Activated T-cell treated with anti-CD3 and anti-CD28 coated beads, Interleukin-2, amount 50 U/mL, for 72 hours (primary cell): ENCODE measurements at regions not wholly inside any gene's neighbourhood (a gene's known extent, or its start where the extent isn't known, plus 50 kb on each side); places are given as distances from the start of the nearest gene placed in this dataset.
"Not testable (repeated sequence)": the region's sequence is repeated elsewhere in the genome, so short reads cannot be mapped to it uniquely, and the experiment has no call there.

Experiments
- ATAC-seq, 2 donors: fragments of 150-1000 bp; cut with Tn5 transposase; replicated peaks in 1 of 2; 2 replicates each; pipeline ENCODE4 v1.10.0; 2021; ENCODE audit warnings: moderate library complexity in 2 of 2, mild to moderate bottlenecking in 1 of 2
- DNase-seq, 2 donors: peaks; one replicate each; pipeline ENCODE4 v3.0.0; 2021 to 2022; ENCODE audit warnings: mixed read lengths in 1 of 2
- H3K27ac Mint-ChIP-seq: one replicate; pipeline ENCODE4 v1.8.0; 2022; ENCODE audit warnings: mild to moderate bottlenecking, moderate library complexity, mixed read lengths
- H3K27me3 Mint-ChIP-seq: one replicate; pipeline ENCODE4 v1.8.0; 2022; ENCODE audit warnings: low read depth, mixed read lengths
- H3K36me3 Mint-ChIP-seq, 2 donors: one replicate each; pipeline ENCODE4 v1.8.0; 2022; ENCODE audit warnings: mixed read lengths in 2 of 2, mild to moderate bottlenecking in 1 of 2; ENCODE audit not compliant: insufficient read depth in 2 of 2
- H3K4me1 Mint-ChIP-seq: one replicate; pipeline ENCODE4 v1.8.0; 2022; ENCODE audit warnings: low read depth, mixed read lengths
- H3K4me3 Mint-ChIP-seq, 2 donors: one replicate each; pipeline ENCODE4 v1.8.0; 2022; ENCODE audit warnings: mild to moderate bottlenecking in 2 of 2, mixed read lengths in 2 of 2, moderate library complexity in 2 of 2
- H3K9me3 Mint-ChIP-seq, 2 donors: one replicate each; pipeline ENCODE4 v1.8.0; 2022; ENCODE audit warnings: mixed read lengths in 2 of 2

- no peak overlapping the region for H3K4me3 Mint-ChIP-seq
- peaks cover 0 to 2% of the 10 kb centered on the region in 2 donors for H3K36me3 Mint-ChIP-seq
- ATAC-seq (no peak), DNase-seq (no peak)
- H3K9me3 Mint-ChIP-seq = peaks cover 2 to 5% of the 10 kb centered on the region in 2 donors
- H3K27ac Mint-ChIP-seq = no peak overlapping the region
- H3K4me1 Mint-ChIP-seq = no peaks in the 10 kb centered on the region
- peaks cover 30% of the 10 kb centered on the region for H3K27me3 Mint-ChIP-seq
Measured at GRCh38 chrX:46333550-46333949, 211.7 kb downstream of the ZNF674 start.

DNA sequence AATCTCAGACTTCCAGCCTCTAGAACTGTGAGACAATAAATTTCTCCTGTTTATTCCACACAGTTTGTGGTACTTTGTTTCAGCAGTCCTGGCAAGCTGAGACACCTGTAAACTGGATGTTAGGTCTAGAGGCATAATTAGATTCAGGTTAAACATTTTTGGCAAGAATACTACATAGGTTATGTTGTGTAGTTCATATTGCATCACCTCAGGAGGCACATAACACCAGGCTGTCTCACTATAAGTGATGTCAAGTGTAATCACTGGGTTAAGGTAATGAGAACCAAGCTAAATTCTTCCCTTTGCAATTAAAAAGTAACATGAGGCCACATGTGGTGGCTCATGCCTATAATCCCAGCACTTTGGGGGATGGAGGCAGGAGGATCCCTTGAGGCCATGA is 214.2 kb downstream of the ZNF674 start:
- Mint-ChIP-seq H3K27me3 (peaks cover 18% of the 10 kb centered on the region), H3K9me3 (peaks cover 2 to 3% of the 10 kb centered on the region in 2 donors), H3K36me3 (peaks cover 0 to 2% of the 10 kb centered on the region in 2 donors), H3K4me1 (peaks cover 8% of the 10 kb centered on the region), H3K27ac (no peak overlapping the region), H3K4me3 (no peak overlapping the region)
- ATAC-seq = no peak
- DNase-seq = no peak

DNA sequence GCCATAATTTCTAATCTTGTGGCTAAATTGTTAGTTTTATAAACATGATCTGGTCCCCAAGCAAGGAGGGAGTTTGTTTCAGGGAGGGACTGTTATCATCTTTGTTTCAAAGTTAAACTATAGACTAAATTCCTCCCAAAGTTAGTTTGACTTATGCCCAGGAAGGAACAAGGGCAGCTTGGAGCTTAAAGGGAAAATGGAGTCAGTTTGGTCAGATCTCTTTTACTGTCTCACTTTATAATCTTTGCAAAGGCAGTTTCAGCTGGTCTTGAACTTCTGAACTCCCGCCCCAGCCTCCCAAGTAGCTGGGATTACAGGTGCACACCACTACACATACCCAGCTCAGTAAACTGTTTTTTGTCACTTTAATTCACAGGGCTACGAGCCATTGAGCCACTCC is 214.7 kb downstream of the ZNF674 start:
- Mint-ChIP-seq H3K27me3 (peaks cover 13% of the 10 kb centered on the region), H3K4me3 (no peak overlapping the region), H3K36me3 (peaks cover 0 to 2% of the 10 kb centered on the region in 2 donors), H3K4me1 (peaks cover 13% of the 10 kb centered on the region), H3K9me3 (peaks cover 2 to 3% of the 10 kb centered on the region in 2 donors), H3K27ac (no peak overlapping the region)
- ATAC-seq (no peak), DNase-seq (no peak)

GRCh38 chrX:46328133-46328532 is 217.1 kb downstream of the ZNF674 start:
- Mint-ChIP-seq H3K36me3 (no peaks in the 10 kb centered on the region), H3K27me3 (no peaks in the 10 kb centered on the region), H3K4me1 (peaks cover 30% of the 10 kb centered on the region), H3K9me3 (peaks cover 0 to 3% of the 10 kb centered on the region in 2 donors), H3K4me3 (no peak overlapping the region), H3K27ac (no peak overlapping the region)
- DNase-seq (no peak), ATAC-seq (no peak)

GRCh38 chrX:46327566-46328115 is 217.6 kb downstream of the ZNF674 start:
- H3K9me3 Mint-ChIP-seq = peaks cover 0 to 3% of the 10 kb centered on the region in 2 donors
- H3K36me3 Mint-ChIP-seq = no peaks in the 10 kb centered on the region
- peaks cover 35% of the 10 kb centered on the region for H3K4me1 Mint-ChIP-seq
- ATAC-seq = no peak
- DNase-seq = no peak
- H3K27me3 Mint-ChIP-seq = no peaks in the 10 kb centered on the region
- no peak overlapping the region for H3K27ac Mint-ChIP-seq
- peak overlapping the region; percentile 32 to 41 for H3K4me3 Mint-ChIP-seq

- peaks cover 0 to 3% of the 10 kb centered on the region in 2 donors for H3K9me3 Mint-ChIP-seq
- H3K27ac Mint-ChIP-seq = no peak overlapping the region
- no peaks in the 10 kb centered on the region for H3K36me3 Mint-ChIP-seq
- ATAC-seq = no peak
- no peaks in the 10 kb centered on the region for H3K27me3 Mint-ChIP-seq
- no peak for DNase-seq
- peaks cover 47% of the 10 kb centered on the region for H3K4me1 Mint-ChIP-seq
- H3K4me3 Mint-ChIP-seq = peak overlapping the region in 1 of 2 donors; percentile 12
Measured at GRCh38 chrX:46326161-46326560, 219.1 kb downstream of the ZNF674 start.

- peaks cover 55% of the 10 kb centered on the region for H3K4me1 Mint-ChIP-seq
- H3K36me3 Mint-ChIP-seq = no peaks in the 10 kb centered on the region
- DNase-seq (peak; percentile 50 to 75), ATAC-seq (peak; percentile 86 to 92)
- peak overlapping the region; percentile 60 to 62 for H3K4me3 Mint-ChIP-seq
- no peaks in the 10 kb centered on the region for H3K27me3 Mint-ChIP-seq
- H3K9me3 Mint-ChIP-seq = peaks cover 0 to 3% of the 10 kb centered on the region in 2 donors
- H3K27ac Mint-ChIP-seq = no peak overlapping the region
Measured at GRCh38 chrX:46325312-46325877, 219.8 kb downstream of the ZNF674 start.

DNA sequence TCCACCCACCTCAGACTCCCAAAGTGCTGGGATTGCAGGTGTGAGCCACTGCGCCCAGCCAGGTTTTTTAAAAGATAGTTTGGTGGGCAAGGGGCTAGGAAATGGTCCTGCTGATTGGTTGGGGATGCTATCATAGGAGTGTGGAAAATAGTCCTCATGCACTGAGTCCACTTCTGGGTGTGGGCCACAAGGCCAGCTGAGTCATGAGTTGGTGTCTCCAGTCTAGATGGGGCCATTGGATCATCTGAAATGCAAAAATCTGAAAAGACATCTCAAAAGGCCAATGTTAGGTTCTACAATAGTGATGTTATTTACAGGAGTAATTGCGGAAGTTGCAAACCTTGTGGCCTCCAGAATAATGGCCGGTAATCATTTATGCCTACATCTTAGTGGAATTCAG is 221.1 kb downstream of the ZNF674 start:
- DNase-seq = no peak
- Mint-ChIP-seq H3K4me3 (no peak overlapping the region), H3K9me3 (peaks cover 0 to 3% of the 10 kb centered on the region in 2 donors), H3K27me3 (no peaks in the 10 kb centered on the region), H3K36me3 (no peaks in the 10 kb centered on the region), H3K4me1 (peaks cover 67% of the 10 kb centered on the region), H3K27ac (no peak overlapping the region)
- no peak for ATAC-seq

GRCh38 chrX:46322929-46323328 is 222.3 kb downstream of the ZNF674 start:
- not testable (repeated sequence) for H3K9me3 Mint-ChIP-seq, ATAC-seq, H3K27me3 Mint-ChIP-seq, DNase-seq, H3K36me3 Mint-ChIP-seq, H3K27ac Mint-ChIP-seq
- Mint-ChIP-seq H3K4me1 (peaks cover 73% of the 10 kb centered on the region), H3K4me3 (peak overlapping the region in 1 of 2 donors; percentile 5)

- peak overlapping the region in 1 of 2 donors; percentile 18 for H3K4me3 Mint-ChIP-seq
- H3K9me3 Mint-ChIP-seq = peaks cover 0 to 3% of the 10 kb centered on the region in 2 donors
- H3K27ac Mint-ChIP-seq = peak overlapping the region; percentile 89
- peaks cover 66% of the 10 kb centered on the region for H3K4me1 Mint-ChIP-seq
- no peaks in the 10 kb centered on the region for H3K27me3 Mint-ChIP-seq
- ATAC-seq (no peak), DNase-seq (no peak)
- H3K36me3 Mint-ChIP-seq = no peaks in the 10 kb centered on the region
Measured at GRCh38 chrX:46321676-46322075, 223.5 kb downstream of the ZNF674 start.

DNA sequence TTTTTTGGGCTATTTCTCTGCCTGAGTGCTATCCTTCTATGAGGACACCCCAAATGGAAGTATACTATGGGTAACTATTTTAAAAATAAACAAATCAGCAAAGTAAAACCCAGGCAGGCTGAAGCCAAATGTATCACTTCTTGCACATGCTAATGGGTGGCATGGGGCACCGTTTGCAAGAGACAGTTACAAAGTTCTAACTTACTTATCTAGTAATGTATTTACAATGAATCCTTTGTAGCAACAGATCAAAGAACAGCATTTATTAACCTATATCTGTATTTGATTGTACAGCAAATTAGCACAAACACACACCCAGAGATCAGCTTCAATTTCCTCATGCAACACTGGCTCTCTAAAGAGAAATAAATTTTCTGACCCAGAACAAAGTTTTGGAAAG is 225.5 kb downstream of the ZNF674 start:
- H3K27me3 Mint-ChIP-seq = peaks cover 5% of the 10 kb centered on the region
- H3K4me1 Mint-ChIP-seq = peaks cover 52% of the 10 kb centered on the region
- no peak for DNase-seq
- peak overlapping the region; percentile 89 for H3K27ac Mint-ChIP-seq
- peaks cover 0 to 3% of the 10 kb centered on the region in 2 donors for H3K9me3 Mint-ChIP-seq
- H3K36me3 Mint-ChIP-seq = no peaks in the 10 kb centered on the region
- peak overlapping the region; percentile 27 to 79 for H3K4me3 Mint-ChIP-seq
- ATAC-seq = no peak

DNA sequence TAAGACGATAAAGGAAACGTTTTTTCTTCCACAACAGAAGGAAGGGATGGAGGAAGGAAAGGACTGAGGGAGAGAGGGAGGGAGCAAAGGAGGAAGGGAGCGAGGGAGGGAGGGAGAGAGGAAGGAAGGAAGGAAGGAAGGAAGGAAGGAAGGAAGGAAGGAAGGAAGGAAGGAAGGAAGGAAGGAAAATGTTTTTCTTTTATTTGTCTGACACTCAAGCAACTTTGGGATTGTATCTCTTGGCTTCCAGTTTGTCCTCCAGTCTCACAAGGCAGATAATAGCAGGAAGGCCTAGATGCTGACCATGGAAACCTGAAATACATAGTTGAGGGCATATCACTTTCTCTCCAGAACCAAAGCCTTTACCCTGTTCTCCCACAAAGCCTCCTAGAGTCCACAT is 226.7 kb downstream of the ZNF674 start:
- Mint-ChIP-seq H3K27ac (no peak overlapping the region), H3K36me3 (no peaks in the 10 kb centered on the region), H3K27me3 (peaks cover 5% of the 10 kb centered on the region), H3K4me1 (peaks cover 46% of the 10 kb centered on the region), H3K9me3 (peaks cover 0 to 2% of the 10 kb centered on the region in 2 donors), H3K4me3 (no peak overlapping the region)
- DNase-seq (no peak), ATAC-seq (no peak)

DNA sequence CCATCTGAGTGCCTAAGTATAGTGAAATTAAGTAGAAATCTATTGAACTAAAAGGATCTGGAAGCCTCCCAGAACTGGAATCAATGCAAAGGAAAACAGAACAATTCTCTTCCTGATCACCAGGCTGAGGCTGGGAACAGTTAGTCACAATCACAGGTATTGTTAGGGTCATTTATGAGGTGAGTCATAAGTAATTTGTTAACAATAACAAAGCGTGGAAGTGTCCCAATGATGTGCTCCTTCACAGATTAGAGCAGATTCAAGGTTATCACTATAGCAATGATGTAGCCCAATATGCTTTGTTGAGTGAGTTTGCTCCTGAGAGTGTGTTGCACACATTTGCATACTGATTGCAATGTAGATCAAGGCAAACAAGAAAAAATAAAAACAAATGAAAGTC is 228.1 kb downstream of the ZNF674 start:
- no peak for ATAC-seq
- DNase-seq = no peak
- Mint-ChIP-seq H3K4me1 (peaks cover 34% of the 10 kb centered on the region), H3K4me3 (no peak overlapping the region), H3K27me3 (peaks cover 5% of the 10 kb centered on the region), H3K36me3 (no peaks in the 10 kb centered on the region), H3K9me3 (no peaks in the 10 kb centered on the region), H3K27ac (no peak overlapping the region)

DNA sequence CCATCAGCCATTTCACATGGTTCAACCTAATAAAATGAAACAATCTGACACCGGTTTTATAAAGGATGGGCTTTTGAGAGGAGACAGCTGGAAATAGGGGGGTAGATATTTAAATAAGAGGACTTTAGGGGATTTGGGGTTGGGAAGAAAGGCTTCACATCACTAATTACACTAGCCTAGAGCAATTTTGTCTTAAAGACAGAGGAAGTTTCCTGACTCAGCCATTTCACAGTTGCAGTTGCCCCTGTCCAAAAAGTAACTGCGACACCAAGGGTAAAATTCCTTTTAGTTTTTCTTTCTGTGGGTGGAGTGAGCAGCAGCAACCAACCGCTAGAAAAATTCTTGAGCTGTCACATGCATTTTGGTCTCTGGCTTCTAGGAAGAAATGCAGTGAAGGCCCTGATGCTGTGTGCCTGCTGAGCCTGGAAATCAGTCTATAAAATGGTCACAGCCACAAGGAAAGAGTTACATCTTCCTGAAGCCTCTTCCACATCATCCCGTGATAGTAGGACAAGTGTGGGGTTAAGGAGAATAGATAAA is 233.6 kb downstream of the ZNF674 start:
- DNase-seq = no peak
- Mint-ChIP-seq H3K27ac (peak overlapping the region; percentile 19), H3K9me3 (no peaks in the 10 kb centered on the region), H3K4me3 (peak overlapping the region in 1 of 2 donors; percentile 35), H3K4me1 (peaks cover 17% of the 10 kb centered on the region), H3K36me3 (no peaks in the 10 kb centered on the region), H3K27me3 (peaks cover 5% of the 10 kb centered on the region)
- no peak for ATAC-seq
